ENCODE measurements at regions not wholly inside any gene's neighbourhood (a gene's known extent, or its start where the extent isn't known, plus 50 kb on each side); places are given as distances from the start of the nearest gene placed in this dataset.

- no peak for DNase-seq (ENCODE audit: low read depth, low spot score)
Measured at GRCh38 chrX:30161043-30161442, 54.3 kb upstream of the MAGEB2 start.

Data from ELF-1 (cell line).